Ascending aorta (tissue), 2 donors: ENCODE measurements at regions not wholly inside any gene's neighbourhood (a gene's known extent, or its start where the extent isn't known, plus 50 kb on each side); places are given as distances from the start of the nearest gene placed in this dataset.

ENCODE experiments used
- DNase-seq, 2 donors: peaks; one replicate each; pipeline ENCODE4 v3.0.0-alpha.2; 2019; ENCODE audit warnings: low spot score in 2 of 2
- H3K27ac ChIP-seq, 2 donors: fragments of 200-600 bp; sonication (generic); one replicate each; pipeline ENCODE4 v1.5.1; 2016 to 2017; ENCODE audit warnings: mild to moderate bottlenecking in 1 of 2
- H3K27me3 ChIP-seq: fragments of 200-600 bp; sonication (generic); one replicate; pipeline ENCODE4 v1.5.1; 2017
- H3K36me3 ChIP-seq, 2 donors: fragments of 200-600 bp; sonication (generic); one replicate each; pipeline ENCODE4 v1.5.1; 2016
- H3K4me1 ChIP-seq, 2 donors: fragments of 200-600 bp; sonication (generic); one replicate each; pipeline ENCODE4 v1.5.1; 2016 to 2017; ENCODE audit warnings: mild to moderate bottlenecking in 1 of 2
- H3K4me3 ChIP-seq, 2 donors: fragments of 200-600 bp; sonication (generic); one replicate each; pipeline ENCODE4 v1.5.1; 2016 to 2017; ENCODE audit warnings: mild to moderate bottlenecking in 1 of 2
- H3K9me3 ChIP-seq, 2 donors: fragments of 200-600 bp; sonication (generic); one replicate each; pipeline ENCODE4 v1.5.1; 2016
- CTCF ChIP-seq, 3 experiments: fragments of 200-600 bp in 2 of 3; fragments of 450-650 bp in 1 of 3; sonication (generic) in 2 of 3; IDR thresholded peaks; one replicate each; pipeline ENCODE4 v1.5.1; 2016 to 2019; ENCODE audit warnings: antibody characterized with exemption in 3 of 3, mild to moderate bottlenecking in 1 of 3, moderate library complexity in 1 of 3
- intact Hi-C: fragments of 100-400 bp; cut with DNase I; formaldehyde crosslinking; loops from one replicate; pipeline ENCODE4 v1.15.1; 2023

GRCh38 chr14:38517426-38517825, 261.5 kb upstream of the CLEC14A start:
- Histone ChIP-seq H3K36me3 (no peaks in the 10 kb centered on the region), H3K4me1 (no peaks in the 10 kb centered on the region), H3K27me3 (no peaks in the 10 kb centered on the region), H3K9me3 (no peaks in the 10 kb centered on the region), H3K27ac (no peak overlapping the region), H3K4me3 (no peak overlapping the region)
- intact Hi-C loops: no loop called here
- no peak for TF ChIP-seq CTCF (IDR thresholded peaks at IDR 0.05)
- DNase-seq: no peak

- Histone ChIP-seq H3K4me3 (no peak overlapping the region), H3K36me3 (no peaks in the 10 kb centered on the region), H3K27me3 (no peaks in the 10 kb centered on the region), H3K9me3 (no peaks in the 10 kb centered on the region), H3K27ac (no peak overlapping the region), H3K4me1 (no peaks in the 10 kb centered on the region)
- TF ChIP-seq CTCF (IDR thresholded peaks at IDR 0.05): no peak
- no peak for DNase-seq
- intact Hi-C loops: no loop called here
Observed at GRCh38 chr14:38512236-38512635, 256.3 kb upstream of the CLEC14A start.

- no peak for DNase-seq
- TF ChIP-seq CTCF (IDR thresholded peaks at IDR 0.05): no peak
- Histone ChIP-seq H3K9me3 (no peaks in the 10 kb centered on the region), H3K36me3 (no peaks in the 10 kb centered on the region), H3K4me1 (no peaks in the 10 kb centered on the region), H3K27me3 (no peaks in the 10 kb centered on the region), H3K4me3 (no peak overlapping the region), H3K27ac (no peak overlapping the region)
- intact Hi-C loops: no loop called here
Observed at GRCh38 chr14:38507299-38507698, 251.4 kb upstream of the CLEC14A start.

- Histone ChIP-seq H3K36me3 (no peaks in the 10 kb centered on the region), H3K4me1 (no peaks in the 10 kb centered on the region), H3K9me3 (no peaks in the 10 kb centered on the region), H3K27ac (no peak overlapping the region), H3K27me3 (no peaks in the 10 kb centered on the region), H3K4me3 (no peak overlapping the region)
- no peak for TF ChIP-seq CTCF (IDR thresholded peaks at IDR 0.05)
- DNase-seq: no peak
- intact Hi-C loops: no loop called here
Observed at GRCh38 chr14:38505973-38506249, 250.0 kb upstream of the CLEC14A start.

- no peak overlapping the region for H3K27ac ChIP-seq
- H3K27me3 ChIP-seq: no peaks in the 10 kb centered on the region
- intact Hi-C loops: no loop called here
- no peak for DNase-seq
- H3K9me3 ChIP-seq: no peaks in the 10 kb centered on the region
- no peak overlapping the region for H3K4me3 ChIP-seq
- H3K36me3 ChIP-seq: no peaks in the 10 kb centered on the region
- TF ChIP-seq CTCF (IDR thresholded peaks at IDR 0.05): no peak
- H3K4me1 ChIP-seq: no peaks in the 10 kb centered on the region
Observed at GRCh38 chr14:38505221-38505972, 249.5 kb upstream of the CLEC14A start.

GRCh38 chr14:38504175-38504574, 248.3 kb upstream of the CLEC14A start:
- Histone ChIP-seq H3K36me3 (no peaks in the 10 kb centered on the region), H3K4me1 (no peaks in the 10 kb centered on the region), H3K9me3 (no peaks in the 10 kb centered on the region), H3K27ac (no peak overlapping the region), H3K27me3 (no peaks in the 10 kb centered on the region), H3K4me3 (no peak overlapping the region)
- no peak for TF ChIP-seq CTCF (IDR thresholded peaks at IDR 0.05)
- DNase-seq: no peak
- intact Hi-C loops: no loop called here
